Fibroblast of lung (primary cell): ENCODE measurements at regions not wholly inside any gene's neighbourhood (a gene's known extent, or its start where the extent isn't known, plus 50 kb on each side); places are given as distances from the start of the nearest gene placed in this dataset.
"Not testable (repeated sequence)": the region's sequence is repeated elsewhere in the genome, so short reads cannot be mapped to it uniquely, and the experiment has no call there.

ENCODE experiments used
- CTCF ChIP-seq, 2 donors: IDR thresholded peaks in 1 of 2; conservative IDR thresholded peaks in 1 of 2; 1 replicate in 1 of 2; 2 replicates in 1 of 2; pipeline ENCODE4 v1.5.1; 2011 to 2012; ENCODE audit warnings: low read length in 2 of 2, control low read depth in 1 of 2, inconsistent platforms in 1 of 2, low read depth in 1 of 2, mild to moderate bottlenecking in 1 of 2
- EZH2 ChIP-seq: IDR thresholded peaks from 2 replicates; pipeline ENCODE4 v1.5.1; 2012; ENCODE audit warnings: low read length, control low read depth, mild to moderate bottlenecking; ENCODE audit errors: missing control alignments

DNA sequence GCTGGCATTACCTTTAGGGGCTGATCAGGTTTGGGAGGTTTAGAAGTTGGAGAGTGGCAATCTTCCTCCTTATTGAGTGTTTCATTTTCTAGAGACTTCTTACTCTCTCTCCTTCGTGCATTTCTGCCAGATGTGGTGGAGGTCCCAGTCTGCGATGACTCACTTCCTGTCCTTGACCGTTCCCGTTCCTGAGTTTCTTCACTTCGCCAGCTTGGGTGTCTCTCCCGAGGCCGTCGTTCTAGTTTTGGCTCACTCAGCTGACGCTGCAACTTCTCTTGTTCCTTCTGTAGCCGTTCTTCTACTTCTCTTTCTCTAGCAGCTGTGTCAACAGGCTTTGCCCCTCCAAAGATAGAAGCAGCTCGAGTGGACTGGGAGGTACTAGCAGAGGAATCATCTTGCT lies 60.9 kb upstream of the ALG13 start:
- TF ChIP-seq CTCF (conservative IDR thresholded peaks at IDR 0.05 in 1 of 2, IDR thresholded peaks at IDR 0.05 in 1 of 2; ENCODE audit: low read depth in 1 of 2, low read length in 2 of 2); EZH2: not testable (repeated sequence)
